Tibial nerve (tissue), 4 donors: ENCODE measurements at regions not wholly inside any gene's neighbourhood (a gene's known extent, or its start where the extent isn't known, plus 50 kb on each side); places are given as distances from the start of the nearest gene placed in this dataset.
"Not testable (repeated sequence)": the region's sequence is repeated elsewhere in the genome, so short reads cannot be mapped to it uniquely, and the experiment has no call there.

Source experiments
- DNase-seq, 2 donors: peaks; one replicate each; pipeline ENCODE4 v3.0.0-alpha.2; 2019; ENCODE audit warnings: low spot score in 2 of 2
- H3K27ac ChIP-seq, 4 donors: fragments of 200-600 bp; sonication (generic) in 3 of 4; one replicate each; pipeline ENCODE4 v1.5.1; 2017 to 2019; ENCODE audit warnings: mild to moderate bottlenecking in 1 of 4
- H3K27me3 ChIP-seq, 2 donors: fragments of 200-600 bp; sonication (generic) in 1 of 2; one replicate each; pipeline versions ENCODE4 v1.5.1 to v1.6.0; 2017 to 2019
- H3K36me3 ChIP-seq, 3 donors: fragments of 200-600 bp; sonication (generic); one replicate each; pipeline ENCODE4 v1.5.1; 2018 to 2019
- H3K4me1 ChIP-seq, 4 donors: fragments of 200-600 bp; sonication (generic) in 3 of 4; one replicate each; pipeline ENCODE4 v1.5.1; 2017 to 2019
- H3K4me3 ChIP-seq, 4 donors: fragments of 200-600 bp; sonication (generic) in 3 of 4; one replicate each; pipeline ENCODE4 v1.5.1; 2017 to 2019; ENCODE audit warnings: mild to moderate bottlenecking in 1 of 4, moderate library complexity in 1 of 4
- H3K9me3 ChIP-seq, 4 donors: fragments of 200-600 bp; sonication (generic) in 3 of 4; one replicate each; pipeline ENCODE4 v1.5.1; 2017 to 2019
- EP300 ChIP-seq, 2 donors: sonication (generic); formaldehyde crosslinking; IDR thresholded peaks; one replicate each; pipeline ENCODE4 v1.6.1; 2017; ENCODE audit warnings: antibody characterized with exemption in 2 of 2, mild to moderate bottlenecking in 1 of 2
- POLR2A ChIP-seq, 2 donors: fragments of 450-650 bp; IDR thresholded peaks; one replicate each; pipeline ENCODE4 v1.6.1; 2017; ENCODE audit warnings: antibody characterized with exemption in 2 of 2, mild to moderate bottlenecking in 2 of 2, moderate library complexity in 2 of 2
- WGBS, 2 donors: methylation state at CpG; one replicate each; pipeline ENCODE4 v1.1.5; 2018; 5-methylcytosine and 5-hydroxymethylcytosine counted together
- TF ChIP-seq, protein P1 (sequence below), 5 experiments: fragments of 200-600 bp in 3 of 5; fragments of 450-650 bp in 2 of 5; sonication (generic) in 3 of 5; IDR thresholded peaks; one replicate each; pipeline ENCODE4 v1.5.1; 2016 to 2019; ENCODE audit warnings: antibody characterized with exemption in 5 of 5, mild to moderate bottlenecking in 3 of 5, moderate library complexity in 2 of 5

DNA sequence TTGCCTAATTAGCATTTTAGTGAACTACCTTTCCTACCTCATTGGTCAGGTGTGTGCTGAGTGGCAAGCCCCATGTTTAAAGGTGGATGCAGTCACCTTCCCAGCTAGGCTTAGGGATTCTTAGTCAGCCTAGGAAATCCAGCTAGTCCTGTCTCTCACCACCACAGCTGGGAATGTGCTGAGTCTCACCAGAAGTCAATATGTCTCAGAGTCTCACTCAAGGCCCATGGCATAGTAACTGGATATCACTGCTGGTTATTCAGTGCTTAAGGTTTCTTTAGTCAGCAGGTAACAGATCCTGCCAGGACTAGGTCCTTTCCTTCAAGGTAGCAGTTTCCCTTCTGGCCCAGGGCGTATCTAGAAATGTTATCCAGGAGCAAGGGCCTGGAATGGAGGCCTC lies 136.5 kb downstream of the COX18 start:
- no peak overlapping the region for H3K27ac ChIP-seq
- WGBS, 2 donors: 63 to 100% methylated on average over 1 of the region's 1 CpG
- H3K36me3 ChIP-seq: no peaks in the 10 kb centered on the region
- H3K4me3 ChIP-seq: no peak overlapping the region
- DNase-seq: no peak
- no peaks in the 10 kb centered on the region for H3K4me1 ChIP-seq
- H3K9me3 ChIP-seq: no peaks in the 10 kb centered on the region
- no peaks in the 10 kb centered on the region for H3K27me3 ChIP-seq
- TF ChIP-seq, protein P1, sequence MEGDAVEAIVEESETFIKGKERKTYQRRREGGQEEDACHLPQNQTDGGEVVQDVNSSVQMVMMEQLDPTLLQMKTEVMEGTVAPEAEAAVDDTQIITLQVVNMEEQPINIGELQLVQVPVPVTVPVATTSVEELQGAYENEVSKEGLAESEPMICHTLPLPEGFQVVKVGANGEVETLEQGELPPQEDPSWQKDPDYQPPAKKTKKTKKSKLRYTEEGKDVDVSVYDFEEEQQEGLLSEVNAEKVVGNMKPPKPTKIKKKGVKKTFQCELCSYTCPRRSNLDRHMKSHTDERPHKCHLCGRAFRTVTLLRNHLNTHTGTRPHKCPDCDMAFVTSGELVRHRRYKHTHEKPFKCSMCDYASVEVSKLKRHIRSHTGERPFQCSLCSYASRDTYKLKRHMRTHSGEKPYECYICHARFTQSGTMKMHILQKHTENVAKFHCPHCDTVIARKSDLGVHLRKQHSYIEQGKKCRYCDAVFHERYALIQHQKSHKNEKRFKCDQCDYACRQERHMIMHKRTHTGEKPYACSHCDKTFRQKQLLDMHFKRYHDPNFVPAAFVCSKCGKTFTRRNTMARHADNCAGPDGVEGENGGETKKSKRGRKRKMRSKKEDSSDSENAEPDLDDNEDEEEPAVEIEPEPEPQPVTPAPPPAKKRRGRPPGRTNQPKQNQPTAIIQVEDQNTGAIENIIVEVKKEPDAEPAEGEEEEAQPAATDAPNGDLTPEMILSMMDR (IDR thresholded peaks at IDR 0.05): no peak
- TF ChIP-seq POLR2A (IDR thresholded peaks at IDR 0.05) (no peak), EP300 (IDR thresholded peaks at IDR 0.05) (no peak)

DNA sequence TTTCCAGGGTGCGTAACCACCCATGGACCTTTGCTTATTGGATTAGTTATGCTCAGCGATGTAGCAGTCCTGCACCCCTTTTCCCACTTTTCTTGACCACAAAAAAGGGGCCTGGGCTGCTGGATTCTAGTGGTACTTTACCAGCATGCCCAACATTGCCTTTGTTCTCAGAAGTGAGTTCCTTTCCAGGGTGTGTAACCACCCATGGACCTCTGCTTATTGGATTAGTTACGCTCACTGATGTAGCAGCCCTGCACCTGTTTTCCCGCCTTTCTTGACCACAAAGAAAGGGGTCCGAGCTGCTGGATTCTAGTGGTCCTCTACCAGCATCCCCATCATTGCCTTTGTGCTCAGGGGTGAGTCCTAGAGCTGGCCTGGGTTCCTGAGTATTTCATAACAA lies 138.2 kb downstream of the COX18 start:
- H3K27ac ChIP-seq: no peak overlapping the region
- H3K4me3 ChIP-seq: no peak overlapping the region
- DNase-seq: no peak
- no peaks in the 10 kb centered on the region for H3K36me3 ChIP-seq
- no peaks in the 10 kb centered on the region for H3K4me1 ChIP-seq
- H3K9me3 ChIP-seq: no peaks in the 10 kb centered on the region
- TF ChIP-seq POLR2A (IDR thresholded peaks at IDR 0.05) (no peak), EP300 (IDR thresholded peaks at IDR 0.05) (no peak)
- TF ChIP-seq, protein P1 (IDR thresholded peaks at IDR 0.05): no peak
- WGBS, 2 donors: 83 to 90% methylated on average over 5 of the region's 5 CpGs
- no peaks in the 10 kb centered on the region for H3K27me3 ChIP-seq

DNA sequence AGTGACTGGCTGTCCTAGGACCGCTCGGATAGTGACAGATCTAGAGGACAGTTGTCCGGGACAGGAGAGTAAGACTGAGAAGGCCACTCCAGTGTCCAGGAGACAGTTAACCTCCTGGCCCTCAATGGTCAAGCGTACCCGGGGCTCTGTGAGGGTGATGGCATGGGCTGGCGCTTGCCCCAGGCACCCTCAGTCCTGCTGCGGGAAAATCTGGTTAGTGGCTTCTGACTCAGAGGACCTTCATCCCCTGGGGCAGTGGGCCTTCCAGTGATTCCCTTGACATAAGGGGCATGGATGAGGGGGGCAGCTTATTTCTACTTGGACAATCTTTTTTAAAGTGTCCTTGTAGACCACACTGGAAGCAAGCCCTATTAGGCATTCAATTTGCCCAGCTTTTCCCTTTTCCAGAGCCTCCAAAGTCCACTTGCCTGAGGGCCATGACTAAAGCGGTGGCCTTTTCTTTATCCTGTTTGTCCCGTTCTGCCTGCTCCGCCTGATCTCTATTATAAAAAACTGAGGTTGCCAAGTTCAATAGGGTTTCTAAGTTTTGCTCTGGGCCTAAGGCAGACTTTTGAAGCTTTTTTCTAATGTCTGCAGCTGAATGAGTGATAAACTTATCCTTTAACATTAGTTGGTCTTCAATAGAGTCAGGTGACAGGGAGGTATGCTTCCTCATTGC lies 139.8 kb downstream of the COX18 start:
- DNase-seq, H3K9me3 ChIP-seq, H3K27me3 ChIP-seq, H3K27ac ChIP-seq, H3K36me3 ChIP-seq, H3K4me1 ChIP-seq, H3K4me3 ChIP-seq: not testable (repeated sequence)
- WGBS, 2 donors: 88 to 90% methylated on average over 10 of the region's 10 CpGs

DNA sequence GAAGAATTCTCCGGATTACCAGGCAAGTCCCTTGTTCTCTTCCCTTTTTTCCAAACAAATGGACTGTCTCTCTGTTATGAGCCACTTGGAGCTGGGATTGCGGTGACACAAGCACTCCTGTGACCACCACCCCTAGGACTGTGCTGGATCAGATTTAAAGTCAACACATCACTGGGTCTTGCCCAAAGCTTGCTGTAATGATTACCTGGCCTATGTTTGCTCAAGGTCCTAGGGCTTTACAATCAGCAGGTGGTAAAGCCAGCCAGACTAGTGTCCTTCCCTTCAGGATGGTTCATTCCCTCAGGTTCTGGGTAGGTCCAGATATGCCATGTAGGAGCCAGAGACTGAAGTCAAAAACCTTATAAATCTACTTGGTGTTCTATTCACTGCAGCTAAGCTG lies 144.7 kb downstream of the COX18 start:
- Histone ChIP-seq H3K36me3 (no peaks in the 10 kb centered on the region), H3K4me3 (no peak overlapping the region), H3K9me3 (peaks cover 0 to 22% (median 0%) of the 10 kb centered on the region in 4 donors), H3K27me3 (no peaks in the 10 kb centered on the region), H3K4me1 (no peaks in the 10 kb centered on the region), H3K27ac (no peak overlapping the region)
- TF ChIP-seq POLR2A (IDR thresholded peaks at IDR 0.05): no peak
- TF ChIP-seq EP300 (IDR thresholded peaks at IDR 0.05): no peak
- TF ChIP-seq, protein P1 (IDR thresholded peaks at IDR 0.05): no peak
- 95 to 100% methylated on average over 2 of the region's 2 CpGs for WGBS, 2 donors
- no peak for DNase-seq

DNA sequence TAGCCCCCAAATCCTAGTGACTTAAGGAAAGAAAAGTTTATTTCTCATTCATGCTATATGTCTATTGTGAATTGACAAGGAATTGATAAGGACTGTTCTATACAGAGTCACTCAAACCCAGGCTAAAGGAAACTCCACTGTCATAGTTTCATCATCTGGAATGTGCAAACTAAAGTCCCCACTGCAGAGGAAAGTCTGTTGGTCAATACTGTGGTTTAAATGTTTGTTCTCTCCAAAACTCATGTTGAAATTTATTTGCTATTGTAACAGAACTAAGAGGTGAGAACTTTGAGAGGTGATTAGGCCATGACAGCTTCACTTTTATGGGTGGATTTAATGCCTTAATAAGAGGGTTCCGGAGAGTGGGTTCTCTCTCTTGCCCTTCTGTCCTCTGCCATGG lies 149.6 kb downstream of the COX18 start:
- no peaks in the 10 kb centered on the region for H3K36me3 ChIP-seq
- H3K4me1 ChIP-seq: no peaks in the 10 kb centered on the region
- no peak for DNase-seq
- H3K4me3 ChIP-seq: no peak overlapping the region
- WGBS, 2 donors: 86 to 93% methylated on average over 1 of the region's 1 CpG
- peaks cover 0 to 16% (median 0%) of the 10 kb centered on the region in 4 donors for H3K9me3 ChIP-seq
- no peak overlapping the region for H3K27ac ChIP-seq
- H3K27me3 ChIP-seq: no peaks in the 10 kb centered on the region
- TF ChIP-seq EP300 (IDR thresholded peaks at IDR 0.05) (no peak), POLR2A (IDR thresholded peaks at IDR 0.05) (no peak)
- TF ChIP-seq, protein P1 (IDR thresholded peaks at IDR 0.05): no peak

DNA sequence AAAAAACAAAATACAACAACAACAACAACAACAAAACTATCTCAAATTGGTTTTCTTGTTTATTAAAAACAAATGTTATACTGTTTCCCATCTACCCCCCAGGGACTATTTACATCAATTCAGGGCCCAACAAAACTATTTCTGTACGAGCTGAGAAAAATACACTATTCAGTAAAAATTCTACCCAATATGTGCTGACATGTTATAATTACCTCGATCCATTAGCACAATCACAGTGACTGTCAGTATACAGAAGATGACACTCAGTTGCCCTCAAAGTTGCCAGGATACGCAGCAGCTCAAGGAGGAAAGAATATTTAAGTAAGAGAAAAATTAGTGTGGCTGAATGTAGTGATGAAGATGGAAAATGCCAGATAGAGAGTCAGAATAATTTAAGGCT lies 150.1 kb downstream of the COX18 start:
- peaks cover 0 to 12% (median 0%) of the 10 kb centered on the region in 4 donors for H3K9me3 ChIP-seq
- TF ChIP-seq POLR2A (IDR thresholded peaks at IDR 0.05) (no peak), EP300 (IDR thresholded peaks at IDR 0.05) (no peak)
- TF ChIP-seq, protein P1 (IDR thresholded peaks at IDR 0.05): no peak
- no peak overlapping the region for H3K27ac ChIP-seq
- no peaks in the 10 kb centered on the region for H3K36me3 ChIP-seq
- no peaks in the 10 kb centered on the region for H3K4me1 ChIP-seq
- no peak for DNase-seq
- H3K27me3 ChIP-seq: no peaks in the 10 kb centered on the region
- WGBS, 2 donors: 52 to 65% methylated on average over 3 of the region's 3 CpGs
- no peak overlapping the region for H3K4me3 ChIP-seq
